HG03469 (cell line): ENCODE measurements at regions not wholly inside any gene's neighbourhood (a gene's known extent, or its start where the extent isn't known, plus 50 kb on each side); places are given as distances from the start of the nearest gene placed in this dataset.
"Not testable (repeated sequence)": the region's sequence is repeated elsewhere in the genome, so short reads cannot be mapped to it uniquely, and the experiment has no call there.

Source experiments
- ATAC-seq: cut with Tn5 transposase; IDR thresholded peaks from one replicate; pipeline ENCODE4 v1.9.1; 2021; ENCODE audit warnings: mild to moderate bottlenecking, moderate library complexity, moderate number of reproducible peaks; ENCODE audit not compliant: unreplicated experiment

- ATAC-seq = no peak
Measured at GRCh38 chr13:62142048-62142447, 726.4 kb upstream of the PCDH20 start.

- ATAC-seq = no peak
Measured at GRCh38 chr13:62139597-62139996, 723.9 kb upstream of the PCDH20 start.

GRCh38 chr13:62137629-62138405, 722.2 kb upstream of the PCDH20 start:
- ATAC-seq = no peak

GRCh38 chr13:62131604-62132003, 716.0 kb upstream of the PCDH20 start:
- no peak for ATAC-seq

- ATAC-seq = no peak
Measured at GRCh38 chr13:62130062-62130970, 714.7 kb upstream of the PCDH20 start.

GRCh38 chr13:62129000-62129551, 713.4 kb upstream of the PCDH20 start:
- ATAC-seq = no peak

- no peak for ATAC-seq
Measured at GRCh38 chr13:62126400-62126799, 710.8 kb upstream of the PCDH20 start.

GRCh38 chr13:62125451-62125850, 709.8 kb upstream of the PCDH20 start:
- no peak for ATAC-seq

GRCh38 chr13:62123409-62123808, 707.8 kb upstream of the PCDH20 start:
- no peak for ATAC-seq

GRCh38 chr13:62122434-62122833, 706.8 kb upstream of the PCDH20 start:
- no peak for ATAC-seq

- no peak for ATAC-seq
Measured at GRCh38 chr13:62119739-62120700, 704.4 kb upstream of the PCDH20 start.

GRCh38 chr13:62115831-62116230, 700.2 kb upstream of the PCDH20 start:
- ATAC-seq = no peak

GRCh38 chr13:62113179-62113578, 697.5 kb upstream of the PCDH20 start:
- ATAC-seq = no peak

GRCh38 chr13:62110079-62110478, 694.4 kb upstream of the PCDH20 start:
- no peak for ATAC-seq

GRCh38 chr13:62104136-62104535, 688.5 kb upstream of the PCDH20 start:
- not testable (repeated sequence) for ATAC-seq

- ATAC-seq = no peak
Measured at GRCh38 chr13:62096652-62097051, 681.0 kb upstream of the PCDH20 start.

- ATAC-seq = no peak
Measured at GRCh38 chr13:62094932-62095331, 679.3 kb upstream of the PCDH20 start.

- ATAC-seq = no peak
Measured at GRCh38 chr13:62093984-62094780, 678.5 kb upstream of the PCDH20 start.

- ATAC-seq = no peak
Measured at GRCh38 chr13:62092949-62093348, 677.3 kb upstream of the PCDH20 start.

- ATAC-seq = no peak
Measured at GRCh38 chr13:62092536-62092935, 676.9 kb upstream of the PCDH20 start.
